Lower lobe of right lung (tissue), 2 donors: ENCODE measurements at regions not wholly inside any gene's neighbourhood (a gene's known extent, or its start where the extent isn't known, plus 50 kb on each side); places are given as distances from the start of the nearest gene placed in this dataset.

Experiments used
- ATAC-seq, 2 donors: fragments of 200-7000 bp; cut with Tn5 transposase; one replicate each; pipeline ENCODE4 v1.9.1; 2020 to 2022; ENCODE audit warnings: mild to moderate bottlenecking in 2 of 2, moderate library complexity in 2 of 2
- DNase-seq: peaks from one replicate; pipeline ENCODE4 v3.0.0-alpha.2; 2020
- H3K27ac ChIP-seq: fragments of 200-600 bp; one replicate; pipeline ENCODE4 v1.8.0; 2022
- H3K27me3 ChIP-seq: fragments of 200-600 bp; one replicate; pipeline ENCODE4 v1.8.0; 2022; ENCODE audit warnings: low read depth
- H3K36me3 ChIP-seq: fragments of 200-600 bp; one replicate; pipeline ENCODE4 v1.8.0; 2022; ENCODE audit warnings: mild to moderate bottlenecking
- H3K4me1 ChIP-seq: fragments of 200-600 bp; one replicate; pipeline ENCODE4 v1.8.0; 2022
- H3K4me3 ChIP-seq: fragments of 200-600 bp; one replicate; pipeline ENCODE4 v1.8.0; 2022; ENCODE audit warnings: mild to moderate bottlenecking
- H3K9me3 ChIP-seq: fragments of 200-600 bp; one replicate; pipeline ENCODE4 v1.8.0; 2022
- CTCF ChIP-seq: fragments of 200-600 bp; IDR thresholded peaks from one replicate; pipeline ENCODE4 v1.8.0; 2022; ENCODE audit warnings: antibody characterized with exemption, mild to moderate bottlenecking
- intact Hi-C: fragments of 100-400 bp; cut with DNase I; formaldehyde crosslinking; loops from one replicate; pipeline ENCODE4 v1.11.0; 2022
- donor health status: DM: no; HTN: yes; CAD: no; lungs with severe emphysema.

- Histone ChIP-seq H3K36me3 (no peaks in the 10 kb centered on the region), H3K27me3 (no peaks in the 10 kb centered on the region), H3K9me3 (no peaks in the 10 kb centered on the region), H3K4me3 (no peak overlapping the region), H3K4me1 (no peaks in the 10 kb centered on the region), H3K27ac (no peak overlapping the region)
- intact Hi-C loops: no loop called here
- no peak for DNase-seq
- no peak for ATAC-seq
- no peak for TF ChIP-seq CTCF
Measured at GRCh38 chr2:64704161-64704560, 50.4 kb upstream of the SERTAD2 start.

GRCh38 chr2:64704996-64705395, 51.3 kb upstream of the SERTAD2 start:
- ATAC-seq (no peak), DNase-seq (no peak)
- Histone ChIP-seq H3K4me3 (no peak overlapping the region), H3K9me3 (no peaks in the 10 kb centered on the region), H3K27me3 (no peaks in the 10 kb centered on the region), H3K4me1 (no peaks in the 10 kb centered on the region), H3K36me3 (no peaks in the 10 kb centered on the region), H3K27ac (no peak overlapping the region)
- no peak for TF ChIP-seq CTCF
- intact Hi-C loops: no loop called here

- DNase-seq: no peak
- peaks cover 7% of the 10 kb centered on the region for H3K4me1 ChIP-seq
Measured at GRCh38 chr2:64707276-64707675, 53.6 kb upstream of the SERTAD2 start.

GRCh38 chr2:64708829-64709228, 55.1 kb upstream of the SERTAD2 start:
- Histone ChIP-seq H3K4me3 (no peak overlapping the region), H3K27me3 (no peaks in the 10 kb centered on the region), H3K27ac (no peak overlapping the region), H3K4me1 (peaks cover 7% of the 10 kb centered on the region), H3K9me3 (no peaks in the 10 kb centered on the region), H3K36me3 (no peaks in the 10 kb centered on the region)
- intact Hi-C loops: no loop called here
- no peak for ATAC-seq
- DNase-seq: no peak
- TF ChIP-seq CTCF: no peak

More at GRCh38 chr2:64707276-64707675, 53.6 kb upstream of the SERTAD2 start:
- TF ChIP-seq CTCF: no peak
- ATAC-seq: no peak
- Histone ChIP-seq H3K4me3 (no peak overlapping the region), H3K27ac (no peak overlapping the region), H3K27me3 (no peaks in the 10 kb centered on the region), H3K36me3 (no peaks in the 10 kb centered on the region), H3K9me3 (no peaks in the 10 kb centered on the region)
- intact Hi-C loops: no loop called here

- ATAC-seq: no peak
- no peak overlapping the region for H3K27ac ChIP-seq
- peaks cover 7% of the 10 kb centered on the region for H3K4me1 ChIP-seq
- no peaks in the 10 kb centered on the region for H3K9me3 ChIP-seq
- H3K27me3 ChIP-seq: no peaks in the 10 kb centered on the region
- DNase-seq: no peak
- H3K36me3 ChIP-seq: no peaks in the 10 kb centered on the region
- no peak for TF ChIP-seq CTCF
- H3K4me3 ChIP-seq: no peak overlapping the region
- intact Hi-C loops: no loop called here
Measured at GRCh38 chr2:64711252-64711800, 57.6 kb upstream of the SERTAD2 start.

GRCh38 chr2:64713686-64714085, 60.0 kb upstream of the SERTAD2 start:
- DNase-seq (no peak), ATAC-seq (no peak)
- Histone ChIP-seq H3K9me3 (no peaks in the 10 kb centered on the region), H3K27ac (no peak overlapping the region), H3K4me3 (no peak overlapping the region), H3K27me3 (no peaks in the 10 kb centered on the region), H3K4me1 (peaks cover 7% of the 10 kb centered on the region), H3K36me3 (no peaks in the 10 kb centered on the region)
- TF ChIP-seq CTCF: no peak
- intact Hi-C loops: no loop called here
